SKM-1 treated with dmso at 0.1 percent for 144 hours (cell line): ENCODE measurements at regions not wholly inside any gene's neighbourhood (a gene's known extent, or its start where the extent isn't known, plus 50 kb on each side); places are given as distances from the start of the nearest gene placed in this dataset.

Source experiments
- DNase-seq: peaks from one replicate; lab custom pipeline; 2025; ENCODE audit not compliant: unreplicated experiment; lab: John Stamatoyannopoulos, UW

GRCh38 chr13:50670272-50670671 lies 173.2 kb downstream of the DLEU7 start:
- DNase-seq, result no peak

GRCh38 chr13:50670847-50671496 lies 172.5 kb downstream of the DLEU7 start:
- no peak for DNase-seq

- DNase-seq, result no peak
Observed at GRCh38 chr13:50671497-50671850, 172.0 kb downstream of the DLEU7 start.

DNA sequence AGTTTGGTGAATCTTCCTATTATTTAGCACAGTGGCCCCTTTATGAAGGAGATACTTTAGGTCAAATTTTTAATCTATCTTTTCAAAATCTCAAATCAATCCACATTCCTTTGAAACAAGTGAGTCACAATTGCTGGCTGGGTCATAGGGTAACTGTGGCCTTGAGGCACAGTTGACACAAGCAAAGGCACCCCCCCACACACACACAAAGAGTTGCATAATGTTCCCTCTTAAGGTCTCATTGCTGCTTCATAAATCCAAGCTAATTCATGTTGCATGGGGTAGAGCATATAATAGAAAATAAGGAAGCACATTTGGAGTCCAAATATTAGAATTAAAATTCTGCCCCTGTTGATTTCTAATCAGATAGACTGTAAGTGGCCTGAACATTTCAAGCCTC lies 171.5 kb downstream of the DLEU7 start:
- DNase-seq, result no peak

DNA sequence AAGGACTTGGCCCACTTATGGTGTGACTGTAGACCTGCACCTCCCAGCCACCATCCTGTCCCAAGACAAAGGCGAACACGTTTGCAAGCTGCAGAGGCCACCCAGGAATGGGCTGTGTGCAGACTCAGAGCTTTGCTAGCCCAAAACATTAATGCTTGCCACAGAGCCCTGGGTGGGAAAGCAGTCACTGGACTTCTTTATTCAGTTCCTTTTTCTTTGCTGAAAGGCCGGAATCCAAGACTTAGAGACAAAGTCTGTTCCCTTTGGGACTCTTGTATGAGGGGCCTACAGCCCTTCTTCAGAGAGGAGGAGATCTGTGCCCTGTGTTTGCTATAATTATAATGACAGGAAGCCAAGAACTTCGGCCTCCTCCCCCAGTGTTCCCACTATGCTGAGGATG lies 167.8 kb downstream of the DLEU7 start:
- no peak for DNase-seq

DNA sequence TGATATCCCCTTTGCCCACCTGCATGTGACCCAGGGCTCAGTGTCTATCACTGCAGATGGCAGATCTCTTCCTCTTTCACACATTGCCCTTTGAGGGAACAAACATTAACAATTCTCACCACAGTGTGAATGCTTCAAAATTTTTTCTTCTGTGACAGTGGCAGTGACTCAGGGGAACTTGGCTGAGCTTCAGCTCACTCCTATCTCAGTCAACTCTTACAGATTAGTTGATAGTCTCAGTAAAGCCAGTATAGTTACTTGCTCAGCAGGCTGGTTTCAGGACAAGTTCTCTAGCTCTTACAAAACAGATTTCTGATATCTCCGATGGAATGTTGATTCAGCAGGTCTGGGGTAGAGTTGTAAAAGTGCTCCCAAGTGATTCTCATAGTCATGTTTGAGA lies 166.9 kb downstream of the DLEU7 start:
- no peak for DNase-seq

- no peak for DNase-seq
Observed at GRCh38 chr13:50677258-50677657, 166.2 kb downstream of the DLEU7 start.

DNA sequence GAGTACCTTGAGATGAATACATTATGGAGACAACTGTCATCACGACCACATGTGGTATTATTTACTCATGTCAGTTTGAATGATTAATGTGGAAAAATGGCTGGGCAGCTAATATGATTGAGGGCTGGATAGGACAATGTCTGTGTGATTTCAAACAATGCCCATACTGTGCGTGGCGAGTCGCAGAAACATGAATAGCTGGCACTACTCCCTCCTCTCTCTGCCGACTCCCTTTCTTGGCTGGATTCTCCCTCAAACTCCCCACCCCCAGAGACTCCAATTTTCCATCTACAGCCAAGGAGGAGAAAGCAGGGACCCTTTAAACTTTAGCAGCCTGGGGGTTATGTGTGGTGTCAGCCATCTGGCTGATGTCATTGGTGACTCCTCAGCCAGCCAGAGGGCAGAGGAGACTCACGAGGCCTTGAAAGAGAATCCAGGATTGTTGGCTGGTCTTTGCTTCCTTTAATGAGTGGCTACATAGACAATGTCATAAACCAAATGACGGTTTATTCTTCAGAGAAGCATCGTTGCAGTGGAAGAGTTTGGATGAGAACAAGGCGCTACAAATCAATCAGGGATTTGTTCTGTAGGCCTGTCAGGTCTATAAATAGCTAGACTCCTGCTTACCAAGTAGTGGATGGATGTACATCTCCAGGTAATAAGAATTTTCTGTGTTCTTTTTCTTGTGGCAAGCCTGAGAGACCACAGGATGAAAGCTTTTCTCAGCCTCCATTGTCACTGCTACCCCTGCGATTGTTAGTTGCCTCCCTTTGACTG lies 165.6 kb downstream of the DLEU7 start:
- no peak for DNase-seq

DNA sequence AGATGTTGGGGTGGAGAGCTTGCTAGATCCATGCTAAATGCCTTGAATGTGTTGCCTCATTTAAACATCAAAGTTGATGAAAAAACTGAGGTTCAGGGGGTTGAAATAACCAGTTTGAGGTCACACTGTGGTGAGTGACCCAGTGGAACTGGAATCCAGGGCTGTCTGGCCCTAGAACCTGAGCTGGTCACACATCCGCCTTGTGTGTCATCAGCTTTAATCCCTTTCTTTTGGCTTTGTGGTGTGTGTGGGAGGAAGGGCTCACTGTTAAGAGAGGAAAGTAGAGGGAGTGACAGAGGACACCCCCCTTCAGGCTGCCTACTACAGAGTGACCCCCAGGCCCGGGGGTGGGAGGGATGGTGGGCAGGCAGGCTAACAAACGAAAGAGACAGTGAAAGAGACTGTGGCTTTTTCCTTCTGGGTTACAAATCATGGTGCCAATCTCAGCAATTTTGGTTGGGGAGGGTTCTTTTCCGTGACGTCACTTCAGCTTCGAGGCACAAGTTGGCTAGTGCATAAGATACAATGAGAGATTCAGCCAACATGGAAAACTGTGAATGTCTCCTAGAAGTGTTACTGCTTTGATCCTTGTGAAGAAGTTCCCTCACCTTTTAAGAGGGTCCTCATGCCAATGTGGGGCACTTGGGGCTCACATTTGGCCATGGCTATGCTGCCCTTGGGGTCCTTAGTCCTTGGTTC lies 164.9 kb downstream of the DLEU7 start:
- no peak for DNase-seq

GRCh38 chr13:50679321-50679720 lies 164.2 kb downstream of the DLEU7 start:
- no peak for DNase-seq

- DNase-seq, result no peak
Observed at GRCh38 chr13:50682002-50682401, 161.5 kb downstream of the DLEU7 start.

DNA sequence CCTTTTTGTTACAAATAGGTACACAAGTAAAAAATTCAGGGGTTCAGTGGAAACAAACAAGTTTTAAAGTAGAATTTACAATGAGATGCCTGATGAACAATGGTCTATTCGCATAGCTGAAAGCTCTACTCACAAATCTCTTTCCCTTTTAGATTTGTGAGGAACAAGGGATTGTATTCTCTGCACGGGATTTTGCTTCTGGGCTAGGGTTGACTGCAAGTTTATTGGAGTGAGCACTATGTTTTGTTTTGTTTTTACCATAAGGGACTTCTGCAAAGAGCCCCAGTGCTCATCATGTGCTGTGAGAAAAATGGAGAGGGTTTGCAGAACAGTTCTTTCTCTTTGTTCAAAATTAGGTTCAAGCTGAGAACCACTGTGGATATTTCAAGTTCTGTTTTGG lies 160.5 kb downstream of the DLEU7 start:
- DNase-seq, result no peak

DNA sequence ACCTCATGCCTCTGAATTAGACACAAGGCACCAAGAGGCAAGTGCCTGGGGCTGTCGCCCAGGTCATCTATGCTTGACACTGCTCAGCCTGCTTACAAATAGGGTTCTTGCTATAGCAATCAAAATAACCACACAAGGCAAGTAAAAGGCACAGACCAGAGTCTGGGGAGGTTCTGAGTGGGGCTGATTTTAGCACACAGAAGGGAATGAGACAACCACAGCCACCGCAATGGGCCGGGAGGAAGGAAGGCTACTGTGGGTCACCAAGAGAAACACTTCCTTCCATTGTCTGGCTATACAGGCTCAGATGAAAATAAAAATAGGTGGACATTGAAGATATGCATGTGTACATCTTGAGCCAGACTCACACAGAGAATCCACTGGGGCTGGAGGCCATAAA lies 159.1 kb downstream of the DLEU7 start:
- no peak for DNase-seq

- no peak for DNase-seq
Observed at GRCh38 chr13:50685491-50685890, 158.0 kb downstream of the DLEU7 start.

GRCh38 chr13:50685956-50686355 lies 157.5 kb downstream of the DLEU7 start:
- DNase-seq, result no peak

DNA sequence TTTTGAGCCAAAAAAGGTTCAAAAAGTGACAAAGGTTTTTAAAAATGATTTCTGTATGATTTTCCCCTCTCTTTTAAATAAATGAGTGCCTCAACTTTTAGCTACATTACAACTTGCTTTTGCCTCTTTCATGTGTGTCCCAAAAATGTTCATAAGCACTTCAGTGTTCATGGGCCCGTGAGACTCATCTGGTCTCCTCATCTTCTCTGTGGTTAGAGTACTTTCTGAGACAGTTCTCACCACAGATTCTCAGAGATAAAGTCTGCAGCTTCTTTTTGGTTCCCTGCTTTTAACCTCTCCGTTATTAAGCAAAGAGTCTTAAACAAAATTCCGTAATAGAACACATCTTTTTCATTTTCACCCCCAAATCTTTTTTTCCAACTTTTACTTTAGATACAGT lies 156.9 kb downstream of the DLEU7 start:
- DNase-seq, result no peak

DNA sequence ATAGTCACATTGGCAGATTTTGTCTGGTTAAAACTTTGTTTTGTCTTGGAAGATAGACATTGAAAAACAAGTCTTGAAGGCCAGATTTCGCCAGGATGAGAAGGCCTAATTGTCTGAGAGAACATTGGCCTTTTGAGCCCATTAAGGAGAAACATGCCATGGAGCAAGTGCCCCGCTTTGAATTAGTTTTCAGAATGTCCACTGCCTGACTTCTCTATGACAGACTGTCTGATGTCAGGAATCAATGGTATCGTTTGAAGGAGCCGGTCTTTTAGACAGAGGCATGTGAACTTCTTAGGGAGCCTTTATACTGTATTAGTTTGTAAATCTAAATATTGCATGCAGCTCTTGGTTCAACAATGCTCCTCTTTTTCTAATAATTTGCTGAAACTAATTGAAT lies 155.9 kb downstream of the DLEU7 start:
- DNase-seq, result no peak

GRCh38 chr13:50690006-50690405 lies 153.5 kb downstream of the DLEU7 start:
- DNase-seq, result no peak

DNA sequence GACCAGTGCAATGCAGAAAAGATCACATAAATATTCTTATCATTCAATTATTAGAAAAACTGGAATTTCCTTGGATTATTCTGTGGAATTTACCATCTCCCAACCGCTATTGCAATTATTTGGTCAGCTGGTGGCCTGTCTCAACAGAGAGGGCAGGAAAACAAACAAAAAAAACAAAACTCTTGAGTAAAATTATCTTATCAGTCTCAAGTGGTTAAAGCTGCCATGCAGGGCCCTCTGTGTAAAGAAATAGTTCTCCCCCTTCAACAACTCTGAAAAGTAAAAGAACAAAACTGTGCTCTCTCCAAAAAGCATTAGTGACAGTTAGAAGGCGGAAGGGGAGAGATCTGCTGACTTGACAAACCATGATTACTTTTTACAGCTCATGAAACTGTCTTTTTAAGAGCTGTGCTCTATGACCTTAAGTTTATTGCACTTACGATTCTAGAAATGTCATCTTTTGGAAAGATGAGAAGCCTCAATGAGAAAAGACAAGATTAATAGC lies 152.3 kb downstream of the DLEU7 start:
- DNase-seq, result no peak

DNA sequence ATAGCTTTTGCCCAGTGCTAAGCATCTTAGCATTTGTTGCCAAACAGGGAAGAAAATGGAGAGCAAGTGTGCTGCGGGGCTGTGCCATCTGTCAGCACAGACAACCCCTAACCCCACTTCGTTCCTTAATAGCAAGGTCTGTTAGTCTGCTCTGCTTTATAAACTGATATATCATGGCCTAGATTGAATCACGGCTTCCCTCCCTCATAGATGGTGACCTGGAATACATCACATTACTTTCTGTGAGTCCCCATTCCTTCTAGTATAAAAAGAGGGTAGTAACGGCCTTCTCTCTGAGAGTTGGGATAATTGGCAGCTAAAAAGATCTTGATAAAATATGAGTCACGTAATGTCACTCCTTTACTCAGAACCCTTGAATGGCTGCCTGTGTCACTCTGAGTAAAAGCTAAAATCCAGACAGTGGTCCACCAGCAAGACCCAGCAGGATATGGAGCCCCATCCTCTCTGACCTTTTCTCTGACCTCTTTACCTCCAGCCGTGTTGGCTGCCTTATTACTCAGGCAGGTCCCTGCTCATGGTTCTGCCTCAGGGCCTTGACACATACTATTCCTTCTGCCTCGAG lies 151.7 kb downstream of the DLEU7 start:
- no peak for DNase-seq

- DNase-seq, result no peak
Observed at GRCh38 chr13:50692396-50692915, 151.0 kb downstream of the DLEU7 start.
